ENCODE measurements at regions not wholly inside any gene's neighbourhood (a gene's known extent, or its start where the extent isn't known, plus 50 kb on each side); places are given as distances from the start of the nearest gene placed in this dataset.

DNA sequence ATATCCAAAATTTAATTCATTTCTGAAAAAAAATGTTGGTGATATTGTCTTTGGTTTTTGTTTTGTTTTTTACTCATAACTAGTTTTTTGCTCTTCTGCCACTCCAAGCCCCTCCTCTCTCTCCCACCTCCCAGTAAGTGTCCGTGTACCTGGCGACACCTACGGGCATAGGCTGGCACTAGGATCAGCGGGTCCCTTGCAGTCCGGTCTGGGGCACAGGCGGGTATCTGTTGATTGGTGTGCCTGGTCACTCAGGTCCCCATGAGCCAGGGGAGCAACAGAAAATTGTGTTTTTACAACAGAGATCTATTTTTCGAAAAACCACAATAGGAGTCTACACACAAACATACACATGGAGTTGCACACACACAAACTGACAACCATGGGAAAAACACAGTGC is 104.8 kb downstream of the ZIC5 start:
- Histone ChIP-seq H3K36me3 (ENCODE audit: control insufficient read depth, insufficient read depth, low read length) (no peaks in the 10 kb centered on the region), H3K27me3 (ENCODE audit: control insufficient read depth, insufficient read depth, low read length) (no peaks in the 10 kb centered on the region), H3K4me1 (ENCODE audit: control insufficient read depth, insufficient read depth, low read length) (no peaks in the 10 kb centered on the region), H3K9me3 (ENCODE audit: control insufficient read depth, low read length) (no peaks in the 10 kb centered on the region), H3K9ac (ENCODE audit: low read length) (no peak overlapping the region), H3K4me3 (ENCODE audit: low read length) (no peak overlapping the region)

DNA sequence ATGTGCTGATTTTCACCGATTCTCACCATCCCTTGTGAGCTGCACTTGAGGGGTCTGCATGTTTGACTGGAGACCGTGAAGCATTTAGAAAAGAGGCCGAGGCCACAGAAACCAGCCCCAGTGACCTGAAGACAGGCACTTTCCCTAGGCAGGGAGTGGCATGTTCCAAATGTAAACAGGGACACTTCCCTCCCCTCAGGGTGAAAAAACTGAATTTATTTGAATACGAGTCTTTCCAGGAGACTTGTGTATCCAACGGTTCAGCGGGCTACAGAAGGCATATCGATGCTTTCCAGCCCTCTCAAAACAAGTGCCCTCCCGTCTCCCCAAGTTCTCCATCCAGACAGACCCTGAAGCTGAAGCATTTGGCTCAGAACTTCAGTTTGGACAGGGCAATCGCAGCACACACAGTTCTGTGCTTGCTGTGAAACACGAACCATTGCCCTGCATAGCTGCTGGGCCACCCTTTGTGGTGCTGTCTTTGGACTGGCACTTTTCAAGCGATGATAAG is 106.1 kb downstream of the ZIC5 start:
- H3K4me3 ChIP-seq (ENCODE audit: low read length): no peak overlapping the region

GRCh38 chr13:99864627-99864990 is 107.0 kb downstream of the ZIC5 start:
- Histone ChIP-seq H3K36me3 (ENCODE audit: control insufficient read depth, insufficient read depth, low read length) (no peaks in the 10 kb centered on the region), H3K4me1 (ENCODE audit: control insufficient read depth, insufficient read depth, low read length) (no peaks in the 10 kb centered on the region), H3K4me3 (ENCODE audit: low read length) (no peak overlapping the region), H3K9ac (ENCODE audit: low read length) (no peak overlapping the region), H3K27me3 (ENCODE audit: control insufficient read depth, insufficient read depth, low read length) (no peaks in the 10 kb centered on the region), H3K9me3 (ENCODE audit: control insufficient read depth, low read length) (no peaks in the 10 kb centered on the region)

More for the DNA sequence above, 106.1 kb downstream of the ZIC5 start:
- Histone ChIP-seq H3K4me1 (ENCODE audit: control insufficient read depth, insufficient read depth, low read length) (no peaks in the 10 kb centered on the region), H3K9ac (ENCODE audit: low read length) (no peak overlapping the region), H3K27me3 (ENCODE audit: control insufficient read depth, insufficient read depth, low read length) (no peaks in the 10 kb centered on the region), H3K36me3 (ENCODE audit: control insufficient read depth, insufficient read depth, low read length) (no peaks in the 10 kb centered on the region), H3K9me3 (ENCODE audit: control insufficient read depth, low read length) (no peaks in the 10 kb centered on the region)

GRCh38 chr13:99863789-99864626 is 107.6 kb downstream of the ZIC5 start:
- Histone ChIP-seq H3K27me3 (ENCODE audit: control insufficient read depth, insufficient read depth, low read length) (no peaks in the 10 kb centered on the region), H3K4me1 (ENCODE audit: control insufficient read depth, insufficient read depth, low read length) (no peaks in the 10 kb centered on the region), H3K9me3 (ENCODE audit: control insufficient read depth, low read length) (no peaks in the 10 kb centered on the region), H3K4me3 (ENCODE audit: low read length) (no peak overlapping the region), H3K36me3 (ENCODE audit: control insufficient read depth, insufficient read depth, low read length) (no peaks in the 10 kb centered on the region), H3K9ac (ENCODE audit: low read length) (no peak overlapping the region)

- no peak overlapping the region for H3K9ac ChIP-seq (ENCODE audit: low read length)
- no peak overlapping the region for H3K4me3 ChIP-seq (ENCODE audit: low read length)
- no peaks in the 10 kb centered on the region for H3K36me3 ChIP-seq (ENCODE audit: control insufficient read depth, insufficient read depth, low read length)
- no peaks in the 10 kb centered on the region for H3K27me3 ChIP-seq (ENCODE audit: control insufficient read depth, insufficient read depth, low read length)
- H3K9me3 ChIP-seq (ENCODE audit: control insufficient read depth, low read length): no peaks in the 10 kb centered on the region
- no peaks in the 10 kb centered on the region for H3K4me1 ChIP-seq (ENCODE audit: control insufficient read depth, insufficient read depth, low read length)
Observed at GRCh38 chr13:99862244-99862643, 109.3 kb downstream of the ZIC5 start.

DNA sequence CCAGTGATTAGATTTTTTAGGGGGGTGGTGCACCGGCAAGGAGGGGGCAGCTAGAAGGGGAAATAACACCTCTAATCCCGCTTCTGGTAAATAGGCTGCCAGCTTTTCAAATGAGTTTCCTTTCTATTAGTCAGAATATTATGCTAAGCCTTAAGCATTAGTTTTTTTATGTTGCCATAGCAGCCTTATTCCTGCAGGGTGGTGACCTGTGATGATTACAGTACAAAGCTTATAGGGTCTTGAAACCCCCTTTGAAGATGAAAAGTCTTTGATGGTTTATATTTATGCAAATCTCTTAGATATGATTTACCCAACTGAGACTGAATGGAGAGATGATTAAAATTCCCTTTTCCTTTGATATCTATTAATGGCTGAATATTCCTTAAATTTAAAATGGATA is 109.8 kb downstream of the ZIC5 start:
- no peak overlapping the region for H3K4me3 ChIP-seq (ENCODE audit: low read length)
- H3K36me3 ChIP-seq (ENCODE audit: control insufficient read depth, insufficient read depth, low read length): no peaks in the 10 kb centered on the region
- no peaks in the 10 kb centered on the region for H3K27me3 ChIP-seq (ENCODE audit: control insufficient read depth, insufficient read depth, low read length)

GRCh38 chr13:99860745-99861144 is 110.8 kb downstream of the ZIC5 start:
- H3K4me3 ChIP-seq (ENCODE audit: low read length): no peak overlapping the region
- H3K36me3 ChIP-seq (ENCODE audit: control insufficient read depth, insufficient read depth, low read length): no peaks in the 10 kb centered on the region
- no peaks in the 10 kb centered on the region for H3K9me3 ChIP-seq (ENCODE audit: control insufficient read depth, low read length)
- H3K9ac ChIP-seq (ENCODE audit: low read length): no peak overlapping the region
- no peaks in the 10 kb centered on the region for H3K27me3 ChIP-seq (ENCODE audit: control insufficient read depth, insufficient read depth, low read length)
- no peaks in the 10 kb centered on the region for H3K4me1 ChIP-seq (ENCODE audit: control insufficient read depth, insufficient read depth, low read length)

More for the DNA sequence above, 109.8 kb downstream of the ZIC5 start:
- Histone ChIP-seq H3K4me1 (ENCODE audit: control insufficient read depth, insufficient read depth, low read length) (no peaks in the 10 kb centered on the region), H3K9ac (ENCODE audit: low read length) (no peak overlapping the region), H3K9me3 (ENCODE audit: control insufficient read depth, low read length) (no peaks in the 10 kb centered on the region)

DNA sequence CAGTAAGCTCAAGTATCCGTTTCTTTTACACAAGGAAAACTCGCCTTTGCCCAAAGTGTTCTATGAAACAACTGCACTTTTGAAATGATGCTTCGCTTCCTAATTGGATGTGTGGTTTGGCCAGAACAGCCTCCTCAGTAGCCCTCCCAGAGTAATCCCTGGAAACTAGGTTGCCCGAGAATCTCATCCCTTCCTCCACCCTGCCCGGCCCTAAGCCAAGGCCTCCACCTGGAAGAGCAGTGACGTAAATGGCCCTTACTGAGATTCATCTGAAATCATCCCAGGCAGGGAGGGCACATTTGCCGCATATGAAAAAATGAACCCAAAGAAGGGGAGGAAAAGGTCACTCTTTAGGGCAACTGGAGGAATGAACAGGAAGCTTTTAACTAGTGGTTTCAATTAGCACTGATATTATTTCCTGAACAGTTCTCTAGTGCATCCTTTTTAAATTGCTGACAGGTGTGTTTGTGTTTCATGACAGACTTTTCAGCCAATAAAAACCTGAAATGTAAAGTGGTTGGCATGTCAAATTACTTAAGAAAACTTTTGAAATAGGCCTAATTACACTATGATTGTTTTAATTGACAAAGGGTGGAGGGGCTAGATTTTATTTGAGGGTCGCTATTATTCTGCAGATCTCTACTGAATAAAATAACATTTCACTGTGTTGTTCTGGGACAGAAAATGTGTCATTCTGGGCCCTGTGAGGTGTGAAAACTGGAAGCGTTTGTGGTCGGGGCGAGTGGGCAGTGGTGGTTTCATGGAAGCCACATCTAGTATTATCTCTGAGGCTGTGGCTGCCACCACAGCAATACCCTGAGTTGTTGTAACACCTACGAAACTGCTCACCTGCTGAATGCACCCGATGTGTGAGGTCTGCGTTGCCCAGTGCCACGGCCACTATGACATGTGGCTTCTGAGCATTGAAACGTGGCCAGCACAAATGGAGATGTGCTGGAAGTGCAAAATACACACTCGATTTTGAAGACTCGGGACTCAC is 112.1 kb downstream of the ZIC5 start:
- Histone ChIP-seq H3K9ac (ENCODE audit: low read length) (no peak overlapping the region), H3K4me3 (ENCODE audit: low read length) (no peak overlapping the region), H3K36me3 (ENCODE audit: control insufficient read depth, insufficient read depth, low read length) (no peaks in the 10 kb centered on the region), H3K27me3 (ENCODE audit: control insufficient read depth, insufficient read depth, low read length) (no peaks in the 10 kb centered on the region), H3K9me3 (ENCODE audit: control insufficient read depth, low read length) (no peaks in the 10 kb centered on the region), H3K4me1 (ENCODE audit: control insufficient read depth, insufficient read depth, low read length) (no peaks in the 10 kb centered on the region)

GRCh38 chr13:99857738-99858137 is 113.8 kb downstream of the ZIC5 start:
- Histone ChIP-seq H3K36me3 (ENCODE audit: control insufficient read depth, insufficient read depth, low read length) (no peaks in the 10 kb centered on the region), H3K27me3 (ENCODE audit: control insufficient read depth, insufficient read depth, low read length) (no peaks in the 10 kb centered on the region), H3K9ac (ENCODE audit: low read length) (no peak overlapping the region), H3K9me3 (ENCODE audit: control insufficient read depth, low read length) (no peaks in the 10 kb centered on the region), H3K4me3 (ENCODE audit: low read length) (no peak overlapping the region), H3K4me1 (ENCODE audit: control insufficient read depth, insufficient read depth, low read length) (no peaks in the 10 kb centered on the region)

GRCh38 chr13:99855526-99856420 is 115.8 kb downstream of the ZIC5 start:
- no peaks in the 10 kb centered on the region for H3K9me3 ChIP-seq (ENCODE audit: control insufficient read depth, low read length)
- no peaks in the 10 kb centered on the region for H3K4me1 ChIP-seq (ENCODE audit: control insufficient read depth, insufficient read depth, low read length)
- H3K27me3 ChIP-seq (ENCODE audit: control insufficient read depth, insufficient read depth, low read length): no peaks in the 10 kb centered on the region
- no peaks in the 10 kb centered on the region for H3K36me3 ChIP-seq (ENCODE audit: control insufficient read depth, insufficient read depth, low read length)
- no peak overlapping the region for H3K9ac ChIP-seq (ENCODE audit: low read length)
- no peak overlapping the region for H3K4me3 ChIP-seq (ENCODE audit: low read length)

DNA sequence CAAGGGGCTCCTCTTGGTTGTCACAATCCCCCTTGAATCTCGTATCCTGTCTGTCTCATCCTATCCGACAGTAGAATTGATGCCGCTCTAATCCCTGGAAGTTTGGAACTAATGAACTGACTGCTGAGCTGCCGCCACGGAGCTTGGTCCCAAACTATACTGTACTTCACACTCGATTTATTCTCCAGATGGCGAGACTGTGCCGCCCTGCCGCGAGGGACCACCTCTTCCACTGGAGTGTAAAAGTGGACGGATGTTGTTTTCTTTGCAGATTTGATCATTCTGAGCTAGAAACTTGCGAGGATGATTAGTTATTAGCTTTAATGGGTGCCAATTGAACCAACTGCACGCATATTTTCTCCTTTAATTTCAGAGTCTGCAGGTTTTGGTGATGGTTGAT is 117.2 kb downstream of the ZIC5 start:
- Histone ChIP-seq H3K9me3 (ENCODE audit: control insufficient read depth, low read length) (no peaks in the 10 kb centered on the region), H3K36me3 (ENCODE audit: control insufficient read depth, insufficient read depth, low read length) (no peaks in the 10 kb centered on the region), H3K4me1 (ENCODE audit: control insufficient read depth, insufficient read depth, low read length) (no peaks in the 10 kb centered on the region)

More for the DNA sequence above, 117.2 kb downstream of the ZIC5 start:
- Histone ChIP-seq H3K27me3 (ENCODE audit: control insufficient read depth, insufficient read depth, low read length) (no peaks in the 10 kb centered on the region), H3K9ac (ENCODE audit: low read length) (no peak overlapping the region), H3K4me3 (ENCODE audit: low read length) (no peak overlapping the region)

All from mucosa of stomach (tissue), 1 donor.